H1 (cell line): ENCODE measurements at regions not wholly inside any gene's neighbourhood (a gene's known extent, or its start where the extent isn't known, plus 50 kb on each side); places are given as distances from the start of the nearest gene placed in this dataset.
"Not testable (repeated sequence)": the region's sequence is repeated elsewhere in the genome, so short reads cannot be mapped to it uniquely, and the experiment has no call there.

Experiments used
- CTCF ChIA-PET: fragments of 300-600 bp; sonication (Branson Sonifier 250); formaldehyde crosslinking; loops from one replicate; lab custom pipeline; 2021; ENCODE audit not compliant: partially characterized antibody; lab: Charles Lee
- POLR2A ChIA-PET: fragments of 300-600 bp; sonication (Branson Sonifier 250); formaldehyde crosslinking; loops from one replicate; lab custom pipeline; 2021; ENCODE audit warnings: inconsistent platforms; ENCODE audit not compliant: partially characterized antibody; lab: Charles Lee
- DNase-seq, 2 experiments: peaks; one replicate each; pipeline versions ENCODE4 v3.0.0 to v3.0.0-alpha.2; 2010 to 2022; ENCODE audit warnings: low spot score in 2 of 2, low read depth in 1 of 2, mixed read lengths in 1 of 2
- FAIRE-seq: peaks from 2 replicates; lab custom pipeline; 2011; peaks lifted over from hg19 to GRCh38; lab: Jason Lieb, UNC
- H2AFZ ChIP-seq: 2 replicates; pipeline ENCODE4 v1.8.1; 2012; ENCODE audit warnings: low read length, inconsistent platforms
- H2AK5ac ChIP-seq: 2 replicates; pipeline ENCODE4 v1.6.1; 2013; ENCODE audit warnings: low read depth, low read length
- H2BK120ac ChIP-seq: replicated peaks from 2 replicates; pipeline ENCODE3; 2013; ENCODE audit warnings: low read depth, low read length, inconsistent platforms
- H2BK12ac ChIP-seq: 2 replicates; pipeline ENCODE4 v1.6.1; 2013; ENCODE audit warnings: low read depth, low read length
- H2BK15ac ChIP-seq: 2 replicates; pipeline ENCODE4 v1.6.1; 2013; ENCODE audit warnings: low read length
- H2BK20ac ChIP-seq: 2 replicates; pipeline ENCODE4 v1.6.1; 2013; ENCODE audit warnings: low read length
- H2BK5ac ChIP-seq: 2 replicates; pipeline ENCODE4 v1.6.1; 2013; ENCODE audit warnings: low read depth, low read length
- H3K14ac ChIP-seq: 2 replicates; pipeline ENCODE4 v1.6.1; 2013; ENCODE audit warnings: inconsistent platforms; ENCODE audit not compliant: insufficient read length
- H3K18ac ChIP-seq: 2 replicates; pipeline ENCODE4 v1.6.1; 2013; ENCODE audit warnings: low read length; ENCODE audit errors: extremely low read depth
- H3K23ac ChIP-seq: 2 replicates; pipeline ENCODE4 v1.6.1; 2013; ENCODE audit warnings: inconsistent platforms; ENCODE audit not compliant: insufficient read length
- H3K23me2 ChIP-seq: 2 replicates; pipeline ENCODE4 v1.6.1; 2013; ENCODE audit warnings: low read depth, low read length
- H3K27ac ChIP-seq: 2 replicates; pipeline ENCODE4 v1.6.1; 2011; ENCODE audit warnings: low read depth, low read length, inconsistent platforms
- H3K27me3 ChIP-seq, 4 experiments: replicated peaks in 1 of 4; 1 replicate in 1 of 4; 2 replicates in 3 of 4; pipeline versions ENCODE4 v1.6.1 to v1.8.1; 2011 to 2013; ENCODE audit warnings: low read length in 3 of 4, mild to moderate bottlenecking in 3 of 4, inconsistent platforms in 2 of 4, mixed read lengths in 2 of 4, moderate library complexity in 1 of 4; ENCODE audit not compliant: control insufficient read depth in 3 of 4, insufficient read depth in 3 of 4; ENCODE audit errors: extremely low read depth in 1 of 4
- H3K36me3 ChIP-seq, 4 experiments: 2 replicates each; pipeline versions ENCODE4 v1.6.1 to v1.8.1; 2011 to 2013; ENCODE audit warnings: mild to moderate bottlenecking in 4 of 4, low read length in 3 of 4, moderate library complexity in 2 of 4, control low read depth in 1 of 4, inconsistent platforms in 1 of 4; ENCODE audit not compliant: insufficient read depth in 4 of 4, control insufficient read depth in 2 of 4
- H3K4ac ChIP-seq: replicated peaks from 2 replicates; pipeline ENCODE3; 2013; ENCODE audit warnings: low read length, low read depth, mixed read lengths, inconsistent platforms; ENCODE audit not compliant: insufficient read length
- H3K4me1 ChIP-seq, 4 experiments: replicated peaks in 1 of 4; 1 replicate in 1 of 4; 2 replicates in 3 of 4; pipeline versions ENCODE4 v1.6.1 to v1.8.1; 2011 to 2013; ENCODE audit warnings: low read length in 3 of 4, inconsistent platforms in 2 of 4, mixed read lengths in 1 of 4; ENCODE audit not compliant: insufficient read depth in 4 of 4, control insufficient read depth in 3 of 4
- H3K4me2 ChIP-seq, 2 experiments: 2 replicates each; pipeline versions ENCODE4 v1.6.1 to v1.8.1; 2011 to 2013; ENCODE audit warnings: low read depth in 2 of 2, low read length in 2 of 2, control low read depth in 1 of 2, inconsistent platforms in 1 of 2, mild to moderate bottlenecking in 1 of 2; ENCODE audit not compliant: insufficient read depth in 1 of 2
- H3K4me3 ChIP-seq, 4 experiments: fragments of 200-600, 300-600 bp in 1 of 4; sonication (generic), shearing (Covaris generic), sonication (Bioruptor Twin) in 1 of 4; 2 replicates each; pipeline versions ENCODE4 v1.5.1 to v1.8.1; 2011 to 2016; ENCODE audit warnings: low read length in 4 of 4, low read depth in 3 of 4, control low read depth in 2 of 4, inconsistent platforms in 2 of 4, mild to moderate bottlenecking in 2 of 4, mixed read lengths in 1 of 4, moderate library complexity in 1 of 4; ENCODE audit not compliant: insufficient read depth in 2 of 4; ENCODE audit errors: extremely low read depth in 1 of 4
- H3K56ac ChIP-seq: replicated peaks from 2 replicates; pipeline ENCODE3; 2013; ENCODE audit warnings: low read depth, mild to moderate bottlenecking, mixed read lengths, low read length, inconsistent platforms; ENCODE audit not compliant: insufficient read length
- H3K79me1 ChIP-seq: 2 replicates; pipeline ENCODE4 v1.6.1; 2013; ENCODE audit warnings: low read depth, low read length, control low read depth
- H3K79me2 ChIP-seq, 2 experiments: 2 replicates each; pipeline versions ENCODE4 v1.6.1 to v1.8.1; 2012 to 2013; ENCODE audit warnings: low read length in 2 of 2, mild to moderate bottlenecking in 2 of 2, inconsistent platforms in 1 of 2; ENCODE audit not compliant: insufficient read depth in 2 of 2, control insufficient read depth in 1 of 2
- H3K9ac ChIP-seq, 4 experiments: replicated peaks in 1 of 4; 1 replicate in 1 of 4; 2 replicates in 3 of 4; pipeline versions ENCODE4 v1.6.1 to v1.8.1; 2011 to 2013; ENCODE audit warnings: low read depth in 3 of 4, low read length in 3 of 4, control low read depth in 2 of 4, mild to moderate bottlenecking in 2 of 4, moderate library complexity in 2 of 4, inconsistent platforms in 1 of 4; ENCODE audit errors: extremely low read depth in 1 of 4
- H3K9me3 ChIP-seq, 2 experiments: 2 replicates each; pipeline versions ENCODE4 v1.6.1 to v1.8.1; 2012 to 2013; ENCODE audit warnings: mild to moderate bottlenecking in 2 of 2, moderate library complexity in 2 of 2, control low read depth in 1 of 2, inconsistent platforms in 1 of 2, low read depth in 1 of 2, low read length in 1 of 2, mixed read lengths in 1 of 2; ENCODE audit not compliant: insufficient read depth in 2 of 2
- H4K20me1 ChIP-seq, 2 experiments: replicated peaks in 1 of 2; 2 replicates each; pipeline versions ENCODE3 to v1.8.1; 2011 to 2013; ENCODE audit warnings: inconsistent platforms in 2 of 2, low read length in 2 of 2, mild to moderate bottlenecking in 1 of 2; ENCODE audit not compliant: insufficient read depth in 2 of 2, control insufficient read depth in 1 of 2
- H4K5ac ChIP-seq: 2 replicates; pipeline ENCODE4 v1.6.1; 2013; ENCODE audit warnings: low read length, low read depth, mixed read lengths, inconsistent platforms; ENCODE audit not compliant: insufficient read length
- H4K8ac ChIP-seq: 2 replicates; pipeline ENCODE4 v1.8.0; 2013; ENCODE audit warnings: mild to moderate bottlenecking, moderate library complexity, low read length, inconsistent platforms; ENCODE audit not compliant: insufficient read depth; ENCODE audit errors: extremely low read depth
- H4K91ac ChIP-seq: replicated peaks from 2 replicates; pipeline ENCODE3; 2013; ENCODE audit warnings: low read length, mixed read lengths, inconsistent platforms; ENCODE audit not compliant: insufficient read length
- WGBS, 2 experiments: shearing (Covaris generic) in 1 of 2; methylation state at CpG; one replicate each; pipeline versions ENCODE4 v1.1.6 to v1.1.7; 2013 to 2015; ENCODE audit warnings: low lambda C conversion rate in 2 of 2, mixed read lengths in 2 of 2, inconsistent platforms in 1 of 2, low coverage in 1 of 2, missing lambda C conversion rate in 1 of 2; ENCODE audit not compliant: insufficient replicate concordance in 2 of 2, insufficient coverage in 1 of 2, insufficient read length in 1 of 2; ENCODE audit errors: extremely low coverage in 1 of 2, missing lambda C conversion rate in 1 of 2; 5-methylcytosine and 5-hydroxymethylcytosine counted together

DNA sequence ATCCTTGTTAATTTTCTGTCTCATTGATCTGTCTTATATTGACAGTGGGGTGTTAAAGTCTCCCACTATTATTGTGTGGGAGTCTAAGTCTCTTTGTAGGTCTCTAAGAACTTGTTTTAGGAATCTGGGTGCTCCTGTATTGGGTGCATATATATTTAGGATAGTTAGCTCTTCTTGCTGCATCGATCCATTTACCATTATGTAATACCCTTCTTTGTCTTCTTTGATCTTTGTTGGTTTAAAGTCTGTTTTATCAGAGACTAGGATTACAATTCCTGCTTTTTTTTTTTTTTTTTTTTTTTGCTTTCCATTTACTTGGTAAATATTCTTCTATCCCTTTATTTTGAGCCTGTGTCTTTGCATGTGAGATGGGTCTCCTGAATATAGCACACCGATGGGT lies 176.6 kb upstream of the SRD5A2 start:
- DNase-seq, H3K79me2 ChIP-seq, H3K14ac ChIP-seq, H2AK5ac ChIP-seq, POLR2A ChIA-PET, H2AFZ ChIP-seq, H3K23me2 ChIP-seq, H3K4me2 ChIP-seq, FAIRE-seq, H3K4me3 ChIP-seq, H2BK5ac ChIP-seq, H3K27ac ChIP-seq, H4K91ac ChIP-seq, H2BK120ac ChIP-seq, H3K4me1 ChIP-seq, H3K79me1 ChIP-seq, H4K8ac ChIP-seq, H4K20me1 ChIP-seq, H3K9ac ChIP-seq, H2BK12ac ChIP-seq, H3K36me3 ChIP-seq, H3K23ac ChIP-seq, H2BK20ac ChIP-seq, H3K4ac ChIP-seq, CTCF ChIA-PET, H4K5ac ChIP-seq, H2BK15ac ChIP-seq, H3K18ac ChIP-seq, H3K56ac ChIP-seq, H3K27me3 ChIP-seq: not testable (repeated sequence)
- H3K9me3 ChIP-seq, result peaks cover 13 to 18% of the 10 kb centered on the region in 2 experiments; a peak in 3 of 4 replicates
- WGBS, 2 experiments, result 88% methylated on average over 2 of the region's 2 CpGs; no CpG with 5 or more reads in 1 of the 2 experiments

DNA sequence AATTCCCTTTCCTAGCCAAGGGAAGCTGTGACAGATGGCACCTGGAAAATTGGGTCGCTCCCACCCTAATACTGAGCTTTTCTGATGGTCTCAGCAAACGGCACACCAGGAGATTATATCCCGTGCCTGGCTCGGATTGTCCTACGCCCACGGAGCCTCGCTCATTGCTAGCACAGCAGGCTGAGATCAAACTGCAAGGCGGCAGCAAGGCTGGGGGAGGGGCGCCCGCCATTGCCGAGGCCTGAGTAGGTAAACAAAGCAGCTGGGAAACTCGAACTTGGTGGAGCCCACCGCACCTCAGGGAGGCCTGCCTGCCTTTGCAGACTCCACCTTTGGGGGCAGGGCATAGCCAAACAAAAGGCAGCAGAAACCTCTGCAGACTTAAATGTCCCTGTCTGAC lies 168.0 kb upstream of the SRD5A2 start:
- H4K20me1 ChIP-seq, H3K36me3 ChIP-seq, H3K56ac ChIP-seq, H2AK5ac ChIP-seq, H2AFZ ChIP-seq, FAIRE-seq, H3K4ac ChIP-seq, H3K23ac ChIP-seq, H2BK12ac ChIP-seq, H3K79me1 ChIP-seq, H4K8ac ChIP-seq, H3K27me3 ChIP-seq, POLR2A ChIA-PET, H2BK15ac ChIP-seq, H2BK5ac ChIP-seq, H2BK20ac ChIP-seq, H4K91ac ChIP-seq, H3K79me2 ChIP-seq, H4K5ac ChIP-seq, H2BK120ac ChIP-seq, H3K14ac ChIP-seq, H3K23me2 ChIP-seq, H3K27ac ChIP-seq, DNase-seq, H3K4me2 ChIP-seq, H3K18ac ChIP-seq, H3K9ac ChIP-seq, H3K4me1 ChIP-seq, H3K4me3 ChIP-seq: not testable (repeated sequence)
- peaks cover 38 to 49% of the 10 kb centered on the region in 2 experiments for H3K9me3 ChIP-seq
- WGBS, 2 experiments, result 91% methylated on average over 13 of the region's 13 CpGs; no CpG with 5 or more reads in 1 of the 2 experiments
- CTCF ChIA-PET, result interaction anchor here (0.6 kb wide), 1 partner anchor 394 kb away, joined by 3 read pairs; no protein-coding TSS in a partner anchor
